GM12878 (cell line): ENCODE measurements at regions not wholly inside any gene's neighbourhood (a gene's known extent, or its start where the extent isn't known, plus 50 kb on each side); places are given as distances from the start of the nearest gene placed in this dataset.

ENCODE experiments used
- ATAC-seq: fragments of 200-7000 bp; cut with Tn5 transposase; 3 replicates; pipeline ENCODE4 v1.9.1; 2020; ENCODE audit warnings: mild to moderate bottlenecking, moderate library complexity
- BruUV-seq: library from RNA; stranded (reverse); fragments of 400-500 nt; replicated peaks from 2 replicates; lab custom pipeline; 2021; lab: Mats Ljungman, UMichigan
- CTCF ChIA-PET: fragments of 300-600 bp; sonication (Branson Sonifier 250); formaldehyde crosslinking; extraction: SDS; loops from one replicate; lab custom pipeline; 2021; ENCODE audit warnings: inconsistent platforms; lab: Yijun Ruan, JAX
- POLR2A ChIA-PET: fragments of 350-600 bp; formaldehyde crosslinking; extraction: SDS; loops from one replicate; lab custom pipeline; 2021; ENCODE audit warnings: inconsistent platforms; lab: Charles Lee
- RAD21 ChIA-PET: fragments of 300-600 bp; sonication (Branson Sonifier 250); formaldehyde crosslinking; loops from one replicate; lab custom pipeline; 2023; ENCODE audit warnings: antibody characterized with exemption; ENCODE audit not compliant: unreplicated experiment; lab: Charles Lee
- SMC1A ChIA-PET: fragments of 300-600 bp; sonication (Branson Sonifier 250); formaldehyde crosslinking; loops from one replicate; lab custom pipeline; 2023; ENCODE audit not compliant: unreplicated experiment, uncharacterized antibody; lab: Charles Lee
- DNase-seq: peaks from one replicate; pipeline ENCODE4 v3.0.0-alpha.2; 2011; ENCODE audit warnings: low read depth, low spot score
- FAIRE-seq: peaks from 3 replicates; lab custom pipeline; 2011; peaks lifted over from hg19 to GRCh38; lab: Jason Lieb, UNC
- H2AFZ ChIP-seq: 2 replicates; pipeline ENCODE4 v1.6.0; 2011; ENCODE audit warnings: low read depth, low read length, control low read depth; ENCODE audit not compliant: control insufficient read depth
- H3K27ac ChIP-seq: 2 replicates; pipeline ENCODE4 v1.5.1; 2011; ENCODE audit warnings: control low read depth; ENCODE audit not compliant: control insufficient read depth, insufficient read depth
- H3K27me3 ChIP-seq, 2 experiments: replicated peaks in 1 of 2; 2 replicates each; pipeline versions ENCODE4 v1.6.0 to v1.6.1; 2011; ENCODE audit warnings: low read length in 1 of 2; ENCODE audit not compliant: control insufficient read depth in 2 of 2, insufficient read depth in 2 of 2
- H3K36me3 ChIP-seq, 2 experiments: 2 replicates each; pipeline ENCODE4 v1.5.1; 2011; ENCODE audit warnings: low read length in 1 of 2; ENCODE audit not compliant: control insufficient read depth in 2 of 2, insufficient read depth in 2 of 2
- H3K4me1 ChIP-seq: 2 replicates; pipeline ENCODE4 v1.6.1; 2011; ENCODE audit warnings: mild to moderate bottlenecking, low read length, moderate library complexity, mixed read lengths; ENCODE audit not compliant: control insufficient read depth, insufficient read depth
- H3K4me2 ChIP-seq: 2 replicates; pipeline ENCODE4 v1.6.0; 2011; ENCODE audit warnings: control low read depth; ENCODE audit not compliant: control insufficient read depth, insufficient read depth
- H3K4me3 ChIP-seq: fragments of 200-600 bp; sonication (generic); 2 replicates; pipeline ENCODE4 v1.5.1; 2016
- H3K79me2 ChIP-seq: 2 replicates; pipeline ENCODE4 v1.6.0; 2011; ENCODE audit warnings: low read length; ENCODE audit not compliant: control insufficient read depth, insufficient read depth
- H3K9ac ChIP-seq: 2 replicates; pipeline ENCODE4 v1.8.0; 2011; ENCODE audit warnings: low read length, control low read depth, mixed read lengths; ENCODE audit not compliant: control insufficient read depth, insufficient read depth
- H3K9me3 ChIP-seq: replicated peaks from 3 replicates; pipeline ENCODE4 v1.5.1; 2011; ENCODE audit warnings: mild to moderate bottlenecking, low read length; ENCODE audit not compliant: control insufficient read depth, insufficient read depth
- H4K20me1 ChIP-seq: 2 replicates; pipeline ENCODE4 v1.6.0; 2011; ENCODE audit not compliant: control insufficient read depth, insufficient read depth
- BCL3 ChIP-seq: IDR thresholded peaks from 2 replicates; pipeline ENCODE4 v1.6.1; 2011; ENCODE audit warnings: borderline replicate concordance, low read depth, mild to moderate bottlenecking, moderate library complexity, low read length; ENCODE audit not compliant: insufficient read depth, poor library complexity, severe bottlenecking
- CREB1 ChIP-seq: IDR thresholded peaks from 2 replicates; pipeline ENCODE4 v1.6.1; 2012; ENCODE audit warnings: low read depth, mild to moderate bottlenecking, inconsistent platforms
- ELK1 ChIP-seq: IDR thresholded peaks from 2 replicates; pipeline ENCODE4 v1.6.1; 2012; ENCODE audit warnings: low read depth, low read length, improper control_type of control experiment
- ESRRA ChIP-seq: IDR thresholded peaks from 2 replicates; pipeline ENCODE4 v1.6.1; 2012; ENCODE audit warnings: mild to moderate bottlenecking, low read length, improper control_type of control experiment
- GABPA ChIP-seq: IDR thresholded peaks from 2 replicates; pipeline ENCODE4 v1.6.1; 2014; ENCODE audit warnings: antibody characterized with exemption, low read depth, mild to moderate bottlenecking, inconsistent platforms
- HDAC2 ChIP-seq: fragments of 200-600 bp; sonication (generic); IDR thresholded peaks from 2 replicates; pipeline ENCODE4 v1.6.1; 2017
- ZNF217 ChIP-seq: fragments of 450-650 bp; IDR thresholded peaks from 2 replicates; pipeline ENCODE4 v1.6.1; 2017; ENCODE audit warnings: antibody characterized with exemption, mild to moderate bottlenecking
- WGBS: methylation state at CpG from one replicate; pipeline ENCODE4 v1.1.6; 2016; ENCODE audit warnings: low lambda C conversion rate; ENCODE audit not compliant: insufficient replicate concordance, insufficient coverage; ENCODE audit errors: missing lambda C conversion rate; 5-methylcytosine and 5-hydroxymethylcytosine counted together
- in situ Hi-C: fragments of 300-500 bp; cut with MboI; formaldehyde crosslinking; loops from 9 replicates; pipeline ENCODE4 v1.14.3; 2018; ENCODE audit warnings: mixed read lengths
- intact Hi-C: fragments of 100-400 bp; cut with micrococcal nuclease; formaldehyde crosslinking; loops from one replicate; pipeline ENCODE4 v1.14.2; 2022; ENCODE audit not compliant: unreplicated experiment

GRCh38 chr5:169531631-169532030 lies 51.9 kb upstream of the SPDL1 start:
- SMC1A ChIA-PET = no interaction called here

More at GRCh38 chr5:169531631-169532030, 51.9 kb upstream of the SPDL1 start:
- WGBS = 33% methylated on average over 4 of the region's 4 CpGs
- POLR2A ChIA-PET = no interaction called here
- Histone ChIP-seq H3K27ac (no peak overlapping the region), H3K9ac (no peak overlapping the region), H4K20me1 (no peaks in the 10 kb centered on the region), H2AFZ (no peak overlapping the region), H3K4me2 (no peak overlapping the region), H3K4me1 (no peaks in the 10 kb centered on the region), H3K4me3 (no peak overlapping the region), H3K27me3 (no peaks in the 10 kb centered on the region)
- no peak for FAIRE-seq
- CTCF ChIA-PET = no interaction called here
- TF ChIP-seq CREB1 (no peak), HDAC2 (no peak), ZNF217 (no peak), ESRRA (no peak), GABPA (no peak), BCL3 (no peak), ELK1 (no peak)
- TF ChIP-seq, all 136 proteins: peak for 0
- intact Hi-C loops = no loop called here
- H3K36me3 ChIP-seq = no peaks in the 10 kb centered on the region
- H3K79me2 ChIP-seq = no peaks in the 10 kb centered on the region
- RAD21 ChIA-PET = no interaction called here
- DNase-seq = no peak
- H3K9me3 ChIP-seq = no peaks in the 10 kb centered on the region
- in situ Hi-C loops = no loop called here
- ATAC-seq = no peak
- BruUV-seq = no TSS peak
